Fibroblast of mammary gland (primary cell): ENCODE measurements at regions not wholly inside any gene's neighbourhood (a gene's known extent, or its start where the extent isn't known, plus 50 kb on each side); places are given as distances from the start of the nearest gene placed in this dataset.

Experiments
- DNase-seq: peaks from one replicate; pipeline ENCODE4 v3.0.0-alpha.2; 2010; ENCODE audit warnings: low read depth
- H3K4me3 ChIP-seq: 2 replicates; pipeline ENCODE4 v1.5.1; 2011; ENCODE audit warnings: low read depth, mild to moderate bottlenecking, low read length, moderate library complexity; ENCODE audit not compliant: control insufficient read depth
- CTCF ChIP-seq: conservative IDR thresholded peaks from 2 replicates; pipeline ENCODE4 v1.5.1; 2011; ENCODE audit warnings: low read depth, low read length, inconsistent platforms; ENCODE audit not compliant: control insufficient read depth, insufficient read depth

GRCh38 chr17:5870231-5870953, 199.8 kb upstream of the WSCD1 start:
- H3K4me3 ChIP-seq, result no peak overlapping the region
- TF ChIP-seq CTCF, result no peak
- no peak for DNase-seq

- DNase-seq, result no peak
- TF ChIP-seq CTCF, result no peak
- H3K4me3 ChIP-seq, result no peak overlapping the region
Observed at GRCh38 chr17:5871666-5872065, 198.5 kb upstream of the WSCD1 start.

- H3K4me3 ChIP-seq, result no peak overlapping the region
- DNase-seq, result no peak
- no peak for TF ChIP-seq CTCF
Observed at GRCh38 chr17:5872831-5873230, 197.3 kb upstream of the WSCD1 start.

- no peak for TF ChIP-seq CTCF
- no peak for DNase-seq
- no peak overlapping the region for H3K4me3 ChIP-seq
Observed at GRCh38 chr17:5873781-5874180, 196.4 kb upstream of the WSCD1 start.

- no peak for DNase-seq
- TF ChIP-seq CTCF, result no peak
- no peak overlapping the region for H3K4me3 ChIP-seq
Observed at GRCh38 chr17:5874486-5874885, 195.7 kb upstream of the WSCD1 start.

- no peak for DNase-seq
- no peak for TF ChIP-seq CTCF
- no peak overlapping the region for H3K4me3 ChIP-seq
Observed at GRCh38 chr17:5877366-5877765, 192.8 kb upstream of the WSCD1 start.

GRCh38 chr17:5877948-5878347, 192.2 kb upstream of the WSCD1 start:
- TF ChIP-seq CTCF, result no peak
- DNase-seq, result no peak

More at GRCh38 chr17:5877948-5878347, 192.2 kb upstream of the WSCD1 start:
- no peak overlapping the region for H3K4me3 ChIP-seq
